ENCODE measurements at regions not wholly inside any gene's neighbourhood (a gene's known extent, or its start where the extent isn't known, plus 50 kb on each side); places are given as distances from the start of the nearest gene placed in this dataset.
"Not testable (repeated sequence)": the region's sequence is repeated elsewhere in the genome, so short reads cannot be mapped to it uniquely, and the experiment has no call there.

GRCh38 chr2:215260097-215260677 lies 51.7 kb upstream of the ATIC start:
- H3K9me3 ChIP-seq (ENCODE audit: low read length): no peaks in the 10 kb centered on the region
- DNase-seq (no peak), ATAC-seq (no peak)
- H3K36me3 ChIP-seq (ENCODE audit: low read depth, low read length): no peaks in the 10 kb centered on the region
- no peaks in the 10 kb centered on the region for H3K9me2 ChIP-seq (replicated peaks; ENCODE audit: low read length)
- no TSS peak for BruUV-seq (replicated peaks)
- H3K27me3 ChIP-seq (ENCODE audit: low read length): no peaks in the 10 kb centered on the region
- H3K79me2 ChIP-seq (ENCODE audit: low read length): no peaks in the 10 kb centered on the region
- H4K20me1 ChIP-seq (ENCODE audit: low read length): no peaks in the 10 kb centered on the region
- H3K9ac ChIP-seq (ENCODE audit: low read length): no peak overlapping the region
- no peak overlapping the region for H2AFZ ChIP-seq (ENCODE audit: low read length)
- intact Hi-C loops (cut with micrococcal nuclease): loop anchor here (10.0 kb wide), 3 partner anchors 155 to 1455 kb away; partner anchors contain the start of gene VWC2L
- POLR2A ChIA-PET (ENCODE audit: unreplicated experiment): no interaction called here
- CTCF ChIA-PET: no interaction called here
- no peak overlapping the region for H3K4me2 ChIP-seq (ENCODE audit: low read length)
- H3K4me1 ChIP-seq (ENCODE audit: insufficient read depth, low read length): no peaks in the 10 kb centered on the region
- H3F3A ChIP-seq (ENCODE audit: low read length, unreplicated experiment): no peaks in the 10 kb centered on the region
- H3K4me3 ChIP-seq (ENCODE audit: low read length): no peak overlapping the region
- TF ChIP-seq EZH2phosphoT487 (IDR thresholded peaks at IDR 0.05; ENCODE audit: borderline replicate concordance, low read length) (no peak), EZH2 (IDR thresholded peaks at IDR 0.05; ENCODE audit: low read length, unreplicated experiment) (no peak)
- TF ChIP-seq, protein P1, sequence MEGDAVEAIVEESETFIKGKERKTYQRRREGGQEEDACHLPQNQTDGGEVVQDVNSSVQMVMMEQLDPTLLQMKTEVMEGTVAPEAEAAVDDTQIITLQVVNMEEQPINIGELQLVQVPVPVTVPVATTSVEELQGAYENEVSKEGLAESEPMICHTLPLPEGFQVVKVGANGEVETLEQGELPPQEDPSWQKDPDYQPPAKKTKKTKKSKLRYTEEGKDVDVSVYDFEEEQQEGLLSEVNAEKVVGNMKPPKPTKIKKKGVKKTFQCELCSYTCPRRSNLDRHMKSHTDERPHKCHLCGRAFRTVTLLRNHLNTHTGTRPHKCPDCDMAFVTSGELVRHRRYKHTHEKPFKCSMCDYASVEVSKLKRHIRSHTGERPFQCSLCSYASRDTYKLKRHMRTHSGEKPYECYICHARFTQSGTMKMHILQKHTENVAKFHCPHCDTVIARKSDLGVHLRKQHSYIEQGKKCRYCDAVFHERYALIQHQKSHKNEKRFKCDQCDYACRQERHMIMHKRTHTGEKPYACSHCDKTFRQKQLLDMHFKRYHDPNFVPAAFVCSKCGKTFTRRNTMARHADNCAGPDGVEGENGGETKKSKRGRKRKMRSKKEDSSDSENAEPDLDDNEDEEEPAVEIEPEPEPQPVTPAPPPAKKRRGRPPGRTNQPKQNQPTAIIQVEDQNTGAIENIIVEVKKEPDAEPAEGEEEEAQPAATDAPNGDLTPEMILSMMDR (conservative IDR thresholded peaks at IDR 0.05; ENCODE audit: low read depth, low read length): no peak
- no peak overlapping the region for H3K27ac ChIP-seq (ENCODE audit: low read length)

GRCh38 chr2:215249501-215249900 lies 62.4 kb upstream of the ATIC start:
- no TSS peak for BruUV-seq (replicated peaks)
- ChIA-PET POLR2A (ENCODE audit: unreplicated experiment) (no interaction called here), CTCF (no interaction called here)
- ATAC-seq (no peak), DNase-seq (no peak)
- TF ChIP-seq, protein P1 (conservative IDR thresholded peaks at IDR 0.05; ENCODE audit: low read depth, low read length): no peak
- TF ChIP-seq EZH2phosphoT487 (IDR thresholded peaks at IDR 0.05; ENCODE audit: borderline replicate concordance, low read length) (no peak), EZH2 (IDR thresholded peaks at IDR 0.05; ENCODE audit: low read length, unreplicated experiment) (no peak)
- no peak overlapping the region for H3K4me2 ChIP-seq (ENCODE audit: low read length)
- no peak overlapping the region for H3K4me3 ChIP-seq (ENCODE audit: low read length)
- H3K79me2 ChIP-seq (ENCODE audit: low read length): no peaks in the 10 kb centered on the region
- no peaks in the 10 kb centered on the region for H3F3A ChIP-seq (ENCODE audit: low read length, unreplicated experiment)
- H4K20me1 ChIP-seq (ENCODE audit: low read length): no peaks in the 10 kb centered on the region
- no peaks in the 10 kb centered on the region for H3K4me1 ChIP-seq (ENCODE audit: insufficient read depth, low read length)
- H3K27ac ChIP-seq (ENCODE audit: low read length): no peak overlapping the region
- H3K9me3 ChIP-seq (ENCODE audit: low read length): no peaks in the 10 kb centered on the region
- no peak overlapping the region for H3K9ac ChIP-seq (ENCODE audit: low read length)
- intact Hi-C loops (cut with micrococcal nuclease): no loop called here
- H2AFZ ChIP-seq (ENCODE audit: low read length): no peak overlapping the region
- no peaks in the 10 kb centered on the region for H3K27me3 ChIP-seq (ENCODE audit: low read length)
- no peaks in the 10 kb centered on the region for H3K9me2 ChIP-seq (replicated peaks; ENCODE audit: low read length)
- H3K36me3 ChIP-seq (ENCODE audit: low read depth, low read length): no peaks in the 10 kb centered on the region

GRCh38 chr2:215245919-215246318 lies 65.9 kb upstream of the ATIC start:
- DNase-seq; POLR2A ChIA-PET (ENCODE audit: unreplicated experiment); ATAC-seq: not testable (repeated sequence)

More at GRCh38 chr2:215245919-215246318, 65.9 kb upstream of the ATIC start:
- H3K9me2 ChIP-seq (replicated peaks; ENCODE audit: low read length); intact Hi-C loops (cut with micrococcal nuclease); H3K9me3 ChIP-seq (ENCODE audit: low read length); H3K4me2 ChIP-seq (ENCODE audit: low read length); H3F3A ChIP-seq (ENCODE audit: low read length, unreplicated experiment); H3K79me2 ChIP-seq (ENCODE audit: low read length); H3K4me1 ChIP-seq (ENCODE audit: insufficient read depth, low read length); H3K4me3 ChIP-seq (ENCODE audit: low read length); H3K9ac ChIP-seq (ENCODE audit: low read length); H3K27ac ChIP-seq (ENCODE audit: low read length); H2AFZ ChIP-seq (ENCODE audit: low read length); H3K36me3 ChIP-seq (ENCODE audit: low read depth, low read length); BruUV-seq (replicated peaks); H3K27me3 ChIP-seq (ENCODE audit: low read length); H4K20me1 ChIP-seq (ENCODE audit: low read length); CTCF ChIA-PET: not testable (repeated sequence)

Data from PC-3 (cell line).